ENCODE measurements at regions not wholly inside any gene's neighbourhood (a gene's known extent, or its start where the extent isn't known, plus 50 kb on each side); places are given as distances from the start of the nearest gene placed in this dataset.
"Not testable (repeated sequence)": the region's sequence is repeated elsewhere in the genome, so short reads cannot be mapped to it uniquely, and the experiment has no call there.

DNA sequence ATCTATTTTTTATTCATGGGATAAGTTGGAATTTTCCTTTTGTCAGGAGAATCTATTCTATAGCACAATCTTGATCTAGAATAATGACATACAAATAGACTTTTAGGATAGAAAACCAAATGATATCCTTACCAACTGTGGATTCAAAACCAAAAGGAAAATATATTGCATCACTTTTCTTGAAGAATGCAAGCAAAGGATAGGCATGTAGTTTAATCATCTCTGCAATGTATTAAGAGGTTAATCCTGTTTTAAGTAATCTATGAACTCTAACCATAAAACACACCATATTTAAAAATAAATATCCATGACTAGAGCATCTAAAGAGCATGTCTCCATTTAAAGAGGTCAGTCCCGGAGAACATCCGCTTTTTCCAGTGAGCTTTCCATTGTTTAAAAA lies 106.7 kb upstream of the CNKSR3 start:
- TF ChIP-seq, protein P1, sequence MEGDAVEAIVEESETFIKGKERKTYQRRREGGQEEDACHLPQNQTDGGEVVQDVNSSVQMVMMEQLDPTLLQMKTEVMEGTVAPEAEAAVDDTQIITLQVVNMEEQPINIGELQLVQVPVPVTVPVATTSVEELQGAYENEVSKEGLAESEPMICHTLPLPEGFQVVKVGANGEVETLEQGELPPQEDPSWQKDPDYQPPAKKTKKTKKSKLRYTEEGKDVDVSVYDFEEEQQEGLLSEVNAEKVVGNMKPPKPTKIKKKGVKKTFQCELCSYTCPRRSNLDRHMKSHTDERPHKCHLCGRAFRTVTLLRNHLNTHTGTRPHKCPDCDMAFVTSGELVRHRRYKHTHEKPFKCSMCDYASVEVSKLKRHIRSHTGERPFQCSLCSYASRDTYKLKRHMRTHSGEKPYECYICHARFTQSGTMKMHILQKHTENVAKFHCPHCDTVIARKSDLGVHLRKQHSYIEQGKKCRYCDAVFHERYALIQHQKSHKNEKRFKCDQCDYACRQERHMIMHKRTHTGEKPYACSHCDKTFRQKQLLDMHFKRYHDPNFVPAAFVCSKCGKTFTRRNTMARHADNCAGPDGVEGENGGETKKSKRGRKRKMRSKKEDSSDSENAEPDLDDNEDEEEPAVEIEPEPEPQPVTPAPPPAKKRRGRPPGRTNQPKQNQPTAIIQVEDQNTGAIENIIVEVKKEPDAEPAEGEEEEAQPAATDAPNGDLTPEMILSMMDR (conservative IDR thresholded peaks at IDR 0.05): no peak
- H3K27ac ChIP-seq: no peak overlapping the region

DNA sequence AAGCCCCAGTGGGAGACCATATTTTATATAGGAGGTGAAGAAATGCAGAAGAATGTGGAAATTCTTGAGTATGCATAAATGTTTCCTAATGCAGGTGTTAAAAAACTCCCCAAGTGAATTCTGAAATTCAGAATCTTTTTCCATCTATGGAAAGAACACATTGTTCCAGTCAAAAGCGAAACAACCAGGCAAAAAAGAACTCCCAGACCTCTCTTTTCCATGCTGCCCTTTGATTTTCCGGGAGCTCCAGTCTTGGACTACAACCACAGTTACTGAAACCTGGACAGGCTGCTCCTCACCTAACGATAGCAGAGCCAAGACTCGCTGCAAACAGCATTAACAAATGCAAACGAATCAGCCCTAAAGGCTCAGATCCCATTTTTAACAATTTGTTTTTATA lies 108.7 kb upstream of the CNKSR3 start:
- no peak overlapping the region; the same call in 1 of the 2 replicates for H3K27ac ChIP-seq
- TF ChIP-seq, protein P1 (conservative IDR thresholded peaks at IDR 0.05): no peak

DNA sequence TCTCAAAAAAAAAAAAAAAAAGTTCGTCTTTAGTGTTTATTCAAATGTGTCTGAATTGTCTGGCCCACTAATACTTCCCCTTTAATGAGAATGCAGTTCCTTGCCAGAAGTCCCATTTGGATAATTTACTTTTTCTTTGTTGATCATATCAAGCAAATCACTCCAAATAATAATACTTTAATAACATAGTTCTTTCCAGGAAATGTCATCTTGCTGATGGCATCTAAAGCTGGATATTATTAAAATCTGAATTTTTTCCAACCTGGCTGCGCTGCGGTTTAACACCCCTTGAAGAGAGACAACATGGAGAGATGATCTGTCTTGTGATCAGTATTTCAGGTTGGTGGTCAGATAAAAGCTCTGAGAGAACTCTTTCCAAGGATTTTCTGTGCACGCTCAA lies 111.2 kb upstream of the CNKSR3 start:
- TF ChIP-seq, protein P1 (conservative IDR thresholded peaks at IDR 0.05): no peak

DNA sequence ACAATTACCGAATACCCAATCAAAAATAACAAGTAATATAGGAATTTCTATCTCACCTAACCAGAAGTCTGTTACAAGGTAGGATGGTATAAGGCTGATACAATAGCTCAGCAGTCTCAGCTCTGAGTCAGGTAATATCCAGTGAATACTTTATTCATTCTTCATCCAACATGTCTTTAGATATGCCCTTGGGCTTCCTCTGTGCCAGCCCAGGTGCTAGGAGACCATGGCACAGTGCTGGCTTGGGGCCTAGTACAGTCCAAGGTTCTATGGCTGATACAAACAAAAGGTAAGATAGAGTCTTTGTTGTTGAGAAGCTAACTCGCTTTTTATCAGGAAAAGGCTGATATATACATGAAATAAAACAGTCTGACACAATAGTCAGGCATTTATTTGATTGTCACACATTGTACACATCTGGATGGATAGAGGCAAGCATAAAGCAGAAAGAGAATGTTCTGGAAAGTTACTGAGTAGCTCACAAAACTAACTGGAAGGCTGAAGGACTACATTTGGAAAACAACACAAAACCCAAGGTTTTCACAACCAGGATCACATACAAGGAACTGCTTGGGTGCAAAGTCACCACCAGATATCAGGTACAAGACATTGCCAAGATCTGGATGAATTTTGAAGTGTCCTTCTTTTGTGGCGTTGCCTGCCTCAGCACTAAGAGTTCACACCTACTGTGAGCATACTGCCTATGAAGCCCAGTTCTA lies 110.4 kb upstream of the SCAF8 start:
- TF ChIP-seq, protein P1 (conservative IDR thresholded peaks at IDR 0.05): no peak
- no peak overlapping the region for H3K27ac ChIP-seq

More for the DNA sequence above, 111.2 kb upstream of the CNKSR3 start:
- no peak overlapping the region for H3K27ac ChIP-seq

DNA sequence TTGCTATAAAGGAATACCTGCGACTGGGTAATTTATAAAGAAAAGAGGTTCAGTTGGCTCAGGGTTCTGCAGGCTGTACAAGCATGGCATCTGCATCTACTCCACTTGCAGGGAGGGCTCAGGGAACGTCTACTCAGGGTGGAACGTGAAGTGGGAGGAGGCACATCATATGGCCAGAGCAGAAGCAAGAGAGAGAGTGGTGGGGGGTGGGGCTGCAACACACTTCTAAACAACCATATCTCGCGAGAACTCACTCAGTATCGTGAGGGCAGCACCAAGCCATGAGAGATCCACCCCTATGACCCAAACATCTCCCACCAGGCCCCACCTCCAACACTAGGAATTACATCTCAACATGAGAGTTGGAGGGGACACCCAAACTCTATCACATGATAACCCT lies 109.8 kb upstream of the SCAF8 start:
- TF ChIP-seq, protein P1 (conservative IDR thresholded peaks at IDR 0.05): no peak
- no peak overlapping the region for H3K27ac ChIP-seq

DNA sequence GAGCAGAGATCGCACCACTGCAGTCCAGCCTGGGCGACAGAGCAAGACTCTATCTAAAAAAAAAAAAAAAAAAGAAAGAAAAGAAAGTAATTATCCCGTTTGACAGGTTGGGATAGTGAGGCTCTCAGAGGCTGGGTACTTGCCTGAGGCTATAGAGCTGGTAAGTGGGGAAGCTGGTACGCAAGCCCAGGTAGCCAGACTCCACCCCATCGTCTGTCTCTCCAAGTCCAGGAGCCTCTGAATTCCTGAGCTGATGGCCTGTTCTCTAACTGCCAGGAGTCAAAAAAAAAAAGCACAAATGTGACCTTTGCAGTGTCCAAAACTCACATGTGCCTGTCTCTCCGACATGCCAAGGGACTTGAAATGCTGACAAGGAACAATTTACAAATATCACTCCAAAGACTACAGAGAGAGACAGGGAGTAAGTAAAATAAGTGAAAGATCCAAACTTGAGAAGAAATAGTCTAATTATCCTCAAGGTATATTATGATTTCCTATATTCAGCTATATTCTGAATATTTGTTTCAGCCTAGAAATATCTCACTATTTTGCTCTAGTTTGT lies 109.1 kb upstream of the SCAF8 start:
- no peak overlapping the region for H3K27ac ChIP-seq
- TF ChIP-seq, protein P1 (conservative IDR thresholded peaks at IDR 0.05): no peak

DNA sequence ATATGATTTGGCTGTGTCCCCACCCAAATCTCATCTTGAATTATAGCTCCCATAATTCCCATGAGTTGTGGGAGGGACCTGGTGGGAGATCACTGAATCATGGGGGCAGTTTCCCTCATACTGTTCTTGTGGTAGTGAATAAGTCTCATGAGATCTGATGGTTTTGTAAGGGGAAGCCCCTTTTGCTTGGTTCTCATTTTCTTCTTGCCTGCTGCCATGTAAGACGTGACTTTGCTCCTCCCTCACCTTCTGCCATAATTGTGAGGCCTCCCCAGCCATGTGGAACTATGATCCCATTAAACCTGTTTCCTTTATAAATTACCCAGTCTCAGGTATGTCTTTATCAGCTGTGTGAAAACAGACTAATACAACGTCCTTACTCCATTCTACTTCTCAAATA lies 108.5 kb upstream of the SCAF8 start:
- not testable (repeated sequence) for H3K27ac ChIP-seq

DNA sequence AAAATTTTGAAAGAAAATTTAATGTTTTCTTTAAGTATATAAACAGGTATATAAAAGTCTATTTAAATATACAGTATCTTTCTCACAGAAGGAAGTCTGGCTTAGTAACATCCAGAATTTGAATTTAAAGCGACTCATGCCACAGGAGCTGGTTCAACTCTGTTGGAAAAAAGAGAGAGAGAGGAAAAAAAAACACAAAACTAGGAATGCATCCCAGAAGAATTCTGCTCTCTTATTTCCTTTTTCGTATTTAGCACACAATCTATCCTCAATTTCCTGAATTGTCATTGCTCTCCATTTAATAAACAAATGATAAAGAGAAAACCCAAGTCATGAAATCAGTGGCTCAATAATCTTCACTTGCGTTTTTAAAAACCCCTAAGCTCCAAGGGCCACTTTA lies 107.5 kb upstream of the SCAF8 start:
- TF ChIP-seq, protein P1 (conservative IDR thresholded peaks at IDR 0.05): no peak
- H3K27ac ChIP-seq: no peak overlapping the region

Data from VCaP (cell line).